IMR-90 (cell line): ENCODE measurements at regions not wholly inside any gene's neighbourhood (a gene's known extent, or its start where the extent isn't known, plus 50 kb on each side); places are given as distances from the start of the nearest gene placed in this dataset.

Experiments
- ATAC-seq: fragments of 200-7000 bp; cut with Tn5 transposase; 2 replicates; pipeline ENCODE4 v1.9.1; 2020; ENCODE audit warnings: low read depth, mild to moderate bottlenecking, moderate library complexity
- BruUV-seq: library from RNA; stranded (reverse); fragments of 400-500 nt; replicated peaks from 2 replicates; lab custom pipeline; 2021; lab: Mats Ljungman, UMichigan
- CTCF ChIA-PET: fragments of 300-600 bp; formaldehyde crosslinking; extraction: SDS; loops from one replicate; lab custom pipeline; 2021; ENCODE audit warnings: antibody characterized with exemption; lab: Yijun Ruan, JAX
- POLR2A ChIA-PET: fragments of 300-600 bp; sonication (Branson Sonifier 250); formaldehyde crosslinking; loops from one replicate; lab custom pipeline; 2022; ENCODE audit warnings: antibody characterized with exemption; ENCODE audit not compliant: unreplicated experiment; lab: Charles Lee
- DNase-seq: peaks from one replicate; pipeline ENCODE4 v3.0.0; 2013
- H2AFZ ChIP-seq: replicated peaks from 2 replicates; pipeline ENCODE3; 2013; ENCODE audit warnings: low read length, mild to moderate bottlenecking; ENCODE audit not compliant: poor library complexity
- H2AK5ac ChIP-seq: 2 replicates; pipeline ENCODE4 v1.6.1; 2013; ENCODE audit warnings: low read depth, low read length, inconsistent platforms
- H2AK9ac ChIP-seq: replicated peaks from 2 replicates; pipeline ENCODE3; 2013; ENCODE audit warnings: mild to moderate bottlenecking, low read depth, low read length, moderate library complexity; ENCODE audit not compliant: poor library complexity
- H2BK120ac ChIP-seq: 2 replicates; pipeline ENCODE4 v1.6.1; 2013; ENCODE audit warnings: low read depth, low read length, inconsistent platforms
- H2BK15ac ChIP-seq: 3 replicates; pipeline ENCODE4 v1.6.1; 2013; ENCODE audit warnings: low read depth, low read length, inconsistent platforms
- H2BK20ac ChIP-seq: 2 replicates; pipeline ENCODE4 v1.6.1; 2013; ENCODE audit warnings: low read depth, mild to moderate bottlenecking, inconsistent platforms, low read length, moderate library complexity
- H2BK5ac ChIP-seq: 2 replicates; pipeline ENCODE4 v1.6.1; 2013; ENCODE audit warnings: mild to moderate bottlenecking, low read depth, low read length, inconsistent platforms; ENCODE audit not compliant: poor library complexity, severe bottlenecking
- H3K14ac ChIP-seq: replicated peaks from 2 replicates; pipeline ENCODE4 v1.6.1; 2013; ENCODE audit warnings: low read depth, low read length, inconsistent platforms
- H3K18ac ChIP-seq: 2 replicates; pipeline ENCODE4 v1.6.1; 2013; ENCODE audit warnings: low read depth, low read length, control low read depth
- H3K23ac ChIP-seq: 2 replicates; pipeline ENCODE4 v1.6.1; 2013; ENCODE audit warnings: low read depth, low read length, inconsistent platforms
- H3K27ac ChIP-seq: 2 replicates; pipeline ENCODE4 v1.5.1; 2013; ENCODE audit warnings: mild to moderate bottlenecking, control low read depth, low read length; ENCODE audit not compliant: insufficient read depth
- H3K27me3 ChIP-seq: 2 replicates; pipeline ENCODE4 v1.6.1; 2013; ENCODE audit warnings: low read length; ENCODE audit not compliant: control insufficient read depth, insufficient read depth
- H3K36me3 ChIP-seq: 2 replicates; pipeline ENCODE4 v1.6.1; 2013; ENCODE audit warnings: low read length, mixed read lengths; ENCODE audit not compliant: control insufficient read depth, insufficient read depth
- H3K4ac ChIP-seq: 2 replicates; pipeline ENCODE4 v1.6.1; 2013; ENCODE audit warnings: low read depth, low read length, inconsistent platforms
- H3K4me1 ChIP-seq: 2 replicates; pipeline ENCODE4 v1.6.1; 2013; ENCODE audit warnings: low read length, mixed read lengths; ENCODE audit not compliant: control insufficient read depth, insufficient read depth
- H3K4me2 ChIP-seq: 2 replicates; pipeline ENCODE4 v1.6.1; 2013; ENCODE audit warnings: low read depth, mild to moderate bottlenecking, control low read depth, low read length, moderate library complexity
- H3K4me3 ChIP-seq: 2 replicates; pipeline ENCODE4 v1.5.1; 2013; ENCODE audit warnings: low read depth, mild to moderate bottlenecking, control low read depth, low read length, moderate library complexity; ENCODE audit not compliant: insufficient read depth
- H3K56ac ChIP-seq: 2 replicates; pipeline ENCODE4 v1.6.1; 2013; ENCODE audit warnings: low read length, inconsistent platforms; ENCODE audit not compliant: insufficient read depth; ENCODE audit errors: extremely low read depth
- H3K79me1 ChIP-seq, 2 experiments: 2 replicates each; pipeline ENCODE4 v1.6.1; 2013; ENCODE audit warnings: low read length in 2 of 2, inconsistent platforms in 1 of 2, low read depth in 1 of 2
- H3K9ac ChIP-seq: 2 replicates; pipeline ENCODE4 v1.6.1; 2013; ENCODE audit warnings: low read depth, low read length, control low read depth
- H3K9me1 ChIP-seq: 2 replicates; pipeline ENCODE4 v1.6.1; 2013; ENCODE audit warnings: low read length, inconsistent platforms; ENCODE audit not compliant: insufficient read depth
- H3K9me3 ChIP-seq: 2 replicates; pipeline ENCODE4 v1.6.1; 2013; ENCODE audit warnings: low read length; ENCODE audit not compliant: control insufficient read depth, insufficient read depth
- H4K20me1 ChIP-seq: 2 replicates; pipeline ENCODE4 v1.6.1; 2013; ENCODE audit warnings: low read length, inconsistent platforms; ENCODE audit not compliant: insufficient read depth
- H4K5ac ChIP-seq: 2 replicates; pipeline ENCODE4 v1.6.1; 2013; ENCODE audit warnings: mild to moderate bottlenecking, low read depth, low read length, control low read depth
- H4K8ac ChIP-seq, 2 experiments: 2 replicates each; pipeline ENCODE4 v1.6.1; 2013; ENCODE audit warnings: low read depth in 2 of 2, low read length in 2 of 2, control low read depth in 1 of 2, inconsistent platforms in 1 of 2
- H4K91ac ChIP-seq: 2 replicates; pipeline ENCODE4 v1.6.1; 2013; ENCODE audit warnings: low read depth, low read length, inconsistent platforms; ENCODE audit not compliant: insufficient read depth
- CHD1 ChIP-seq: IDR thresholded peaks from 2 replicates; pipeline ENCODE4 v1.6.1; 2012; ENCODE audit warnings: low read depth, low read length, improper control_type of control experiment
- MAZ ChIP-seq: IDR thresholded peaks from 2 replicates; pipeline ENCODE4 v1.6.1; 2012; ENCODE audit warnings: low read depth, mild to moderate bottlenecking, low read length, improper control_type of control experiment, moderate library complexity, borderline replicate concordance
- RAD21 ChIP-seq: IDR thresholded peaks from 2 replicates; pipeline ENCODE4 v1.6.1; 2012; ENCODE audit warnings: low read length, improper control_type of control experiment
- RCOR1 ChIP-seq: IDR thresholded peaks from 2 replicates; pipeline ENCODE4 v1.6.1; 2012; ENCODE audit warnings: mild to moderate bottlenecking, low read length, improper control_type of control experiment; ENCODE audit not compliant: insufficient replicate concordance
- RFX5 ChIP-seq: IDR thresholded peaks from 2 replicates; pipeline ENCODE4 v1.8.0; 2012; ENCODE audit warnings: low read depth, mild to moderate bottlenecking, low read length, moderate library complexity
- SMC3 ChIP-seq: fragments of 150-350 bp; IDR thresholded peaks from 2 replicates; pipeline ENCODE4 v1.6.1; 2016; ENCODE audit warnings: low read depth, mild to moderate bottlenecking, antibody characterized with exemption, low read length, moderate library complexity
- whole genome bisulfite sequencing, 2 experiments: methylation state at CpG; one replicate each; pipeline versions ENCODE4 v1.1.5 to v1.1.7; 2013; ENCODE audit warnings: missing lambda C conversion rate in 2 of 2; ENCODE audit not compliant: insufficient read length in 1 of 2; ENCODE audit errors: extremely low coverage in 2 of 2; 5-methylcytosine and 5-hydroxymethylcytosine counted together
- dilution Hi-C: fragments of 300-500 bp; cut with HindIII; formaldehyde crosslinking; loops from one replicate; pipeline ENCODE4 v1.14.3; 2018; ENCODE audit warnings: low sequenced_read_pairs; ENCODE audit not compliant: unreplicated experiment
- in situ Hi-C: fragments of 300-500 bp; cut with MboI; formaldehyde crosslinking; loops from 3 replicates; pipeline ENCODE4 v1.14.3; 2019; ENCODE audit warnings: low sequenced_read_pairs, inconsistent platforms, mixed read lengths
- intact Hi-C: fragments of 100-400 bp; cut with micrococcal nuclease; formaldehyde crosslinking; loops from 2 replicates; pipeline ENCODE4 v1.10.0; 2022
- TF ChIP-seq, protein P1 (sequence below): fragments of 150-350 bp; IDR thresholded peaks from 2 replicates; pipeline ENCODE4 v1.6.1; 2016; ENCODE audit warnings: low read depth, mild to moderate bottlenecking, low read length, moderate library complexity, borderline replicate concordance
- TF ChIP-seq, protein P2 (sequence below): fragments of 150-350 bp; IDR thresholded peaks from 2 replicates; pipeline ENCODE4 v1.6.1; 2017; ENCODE audit warnings: mild to moderate bottlenecking, antibody characterized with exemption, low read length, low read depth
- TF ChIP-seq, protein P3 (sequence below): conservative IDR thresholded peaks from 2 replicates; pipeline ENCODE4 v1.5.1; 2012; ENCODE audit warnings: mild to moderate bottlenecking, low read depth, low read length, improper control_type of control experiment

DNA sequence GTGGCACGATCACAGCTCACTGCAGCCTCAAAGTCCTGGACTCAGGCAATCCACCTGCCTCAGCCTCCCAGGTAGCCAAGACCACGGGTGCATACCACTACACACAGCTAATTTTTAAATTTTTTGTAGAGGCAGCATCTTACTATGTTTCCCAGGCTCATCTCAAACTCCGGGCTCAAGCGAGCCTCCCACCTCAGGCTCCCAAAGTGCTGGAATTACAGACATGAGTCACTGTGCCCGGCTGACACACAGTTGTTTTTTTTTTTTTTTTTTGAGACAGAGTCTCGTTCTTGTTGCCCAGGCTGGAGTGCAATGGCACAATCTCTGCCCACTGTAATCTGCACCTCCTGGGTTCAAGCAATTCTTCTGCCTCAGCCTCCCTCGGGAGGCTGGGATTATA is 70.1 kb upstream of the CNOT6 start:
- in situ Hi-C loops, result no loop called here

More for the DNA sequence above, 70.1 kb upstream of the CNOT6 start:
- no peaks in the 10 kb centered on the region for H3K9me1 ChIP-seq
- H3K27ac ChIP-seq, result no peak overlapping the region
- H4K5ac ChIP-seq, result no peak overlapping the region
- H3K14ac ChIP-seq, result no peak overlapping the region
- H2BK15ac ChIP-seq, result no peak overlapping the region
- no peaks in the 10 kb centered on the region for H3K36me3 ChIP-seq
- H3K27me3 ChIP-seq, result no peaks in the 10 kb centered on the region
- H2AK5ac ChIP-seq, result no peak overlapping the region
- H2BK20ac ChIP-seq, result no peak overlapping the region
- H4K8ac ChIP-seq, result no peak overlapping the region
- no peak overlapping the region for H2BK120ac ChIP-seq
- no peak overlapping the region for H3K9ac ChIP-seq
- TF ChIP-seq RFX5 (no peak), RCOR1 (no peak), SMC3 (no peak), MAZ (no peak), CHD1 (no peak), RAD21 (no peak)
- TF ChIP-seq, protein P1, sequence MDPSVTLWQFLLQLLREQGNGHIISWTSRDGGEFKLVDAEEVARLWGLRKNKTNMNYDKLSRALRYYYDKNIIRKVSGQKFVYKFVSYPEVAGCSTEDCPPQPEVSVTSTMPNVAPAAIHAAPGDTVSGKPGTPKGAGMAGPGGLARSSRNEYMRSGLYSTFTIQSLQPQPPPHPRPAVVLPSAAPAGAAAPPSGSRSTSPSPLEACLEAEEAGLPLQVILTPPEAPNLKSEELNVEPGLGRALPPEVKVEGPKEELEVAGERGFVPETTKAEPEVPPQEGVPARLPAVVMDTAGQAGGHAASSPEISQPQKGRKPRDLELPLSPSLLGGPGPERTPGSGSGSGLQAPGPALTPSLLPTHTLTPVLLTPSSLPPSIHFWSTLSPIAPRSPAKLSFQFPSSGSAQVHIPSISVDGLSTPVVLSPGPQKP, result no peak
- TF ChIP-seq, protein P2, sequence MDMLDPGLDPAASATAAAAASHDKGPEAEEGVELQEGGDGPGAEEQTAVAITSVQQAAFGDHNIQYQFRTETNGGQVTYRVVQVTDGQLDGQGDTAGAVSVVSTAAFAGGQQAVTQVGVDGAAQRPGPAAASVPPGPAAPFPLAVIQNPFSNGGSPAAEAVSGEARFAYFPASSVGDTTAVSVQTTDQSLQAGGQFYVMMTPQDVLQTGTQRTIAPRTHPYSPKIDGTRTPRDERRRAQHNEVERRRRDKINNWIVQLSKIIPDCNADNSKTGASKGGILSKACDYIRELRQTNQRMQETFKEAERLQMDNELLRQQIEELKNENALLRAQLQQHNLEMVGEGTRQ, result no peak
- TF ChIP-seq, protein P3, sequence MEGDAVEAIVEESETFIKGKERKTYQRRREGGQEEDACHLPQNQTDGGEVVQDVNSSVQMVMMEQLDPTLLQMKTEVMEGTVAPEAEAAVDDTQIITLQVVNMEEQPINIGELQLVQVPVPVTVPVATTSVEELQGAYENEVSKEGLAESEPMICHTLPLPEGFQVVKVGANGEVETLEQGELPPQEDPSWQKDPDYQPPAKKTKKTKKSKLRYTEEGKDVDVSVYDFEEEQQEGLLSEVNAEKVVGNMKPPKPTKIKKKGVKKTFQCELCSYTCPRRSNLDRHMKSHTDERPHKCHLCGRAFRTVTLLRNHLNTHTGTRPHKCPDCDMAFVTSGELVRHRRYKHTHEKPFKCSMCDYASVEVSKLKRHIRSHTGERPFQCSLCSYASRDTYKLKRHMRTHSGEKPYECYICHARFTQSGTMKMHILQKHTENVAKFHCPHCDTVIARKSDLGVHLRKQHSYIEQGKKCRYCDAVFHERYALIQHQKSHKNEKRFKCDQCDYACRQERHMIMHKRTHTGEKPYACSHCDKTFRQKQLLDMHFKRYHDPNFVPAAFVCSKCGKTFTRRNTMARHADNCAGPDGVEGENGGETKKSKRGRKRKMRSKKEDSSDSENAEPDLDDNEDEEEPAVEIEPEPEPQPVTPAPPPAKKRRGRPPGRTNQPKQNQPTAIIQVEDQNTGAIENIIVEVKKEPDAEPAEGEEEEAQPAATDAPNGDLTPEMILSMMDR, result no peak
- ATAC-seq (no peak), DNase-seq (no peak)
- H3K23ac ChIP-seq, result no peak overlapping the region
- intact Hi-C loops, result no loop called here
- no peaks in the 10 kb centered on the region for H4K20me1 ChIP-seq
- no peak overlapping the region for H4K91ac ChIP-seq
- no peaks in the 10 kb centered on the region for H3K79me1 ChIP-seq
- dilution Hi-C loops, result no loop called here
- 17% methylated on average over 1 of the region's 7 CpGs; no CpG with 5 or more reads in 1 of the 2 experiments for WGBS, 2 experiments
- no peak overlapping the region for H3K4me3 ChIP-seq
- H3K4me2 ChIP-seq, result no peak overlapping the region
- no peaks in the 10 kb centered on the region for H3K9me3 ChIP-seq
- H3K4ac ChIP-seq, result no peak overlapping the region
- no TSS peak for BruUV-seq
- H3K18ac ChIP-seq, result no peak overlapping the region
- no peak overlapping the region for H2AK9ac ChIP-seq
- H2BK5ac ChIP-seq, result no peak overlapping the region
- CTCF ChIA-PET, result no interaction called here
- POLR2A ChIA-PET, result no interaction called here
- no peak overlapping the region for H2AFZ ChIP-seq
- no peaks in the 10 kb centered on the region for H3K4me1 ChIP-seq
- no peak overlapping the region for H3K56ac ChIP-seq
